Effector CD8-positive, alpha-beta T cell (primary cell): ENCODE measurements at regions not wholly inside any gene's neighbourhood (a gene's known extent, or its start where the extent isn't known, plus 50 kb on each side); places are given as distances from the start of the nearest gene placed in this dataset.
"Not testable (repeated sequence)": the region's sequence is repeated elsewhere in the genome, so short reads cannot be mapped to it uniquely, and the experiment has no call there.

Experiments used
- DNase-seq: peaks from one replicate; lab custom pipeline; 2025; lab: John Stamatoyannopoulos, UW

- not testable (repeated sequence) for DNase-seq
Observed at GRCh38 chr3:178349218-178349596, 187.0 kb upstream of the KCNMB2 start.

GRCh38 chr3:178350763-178351162, 185.5 kb upstream of the KCNMB2 start:
- no peak for DNase-seq

DNA sequence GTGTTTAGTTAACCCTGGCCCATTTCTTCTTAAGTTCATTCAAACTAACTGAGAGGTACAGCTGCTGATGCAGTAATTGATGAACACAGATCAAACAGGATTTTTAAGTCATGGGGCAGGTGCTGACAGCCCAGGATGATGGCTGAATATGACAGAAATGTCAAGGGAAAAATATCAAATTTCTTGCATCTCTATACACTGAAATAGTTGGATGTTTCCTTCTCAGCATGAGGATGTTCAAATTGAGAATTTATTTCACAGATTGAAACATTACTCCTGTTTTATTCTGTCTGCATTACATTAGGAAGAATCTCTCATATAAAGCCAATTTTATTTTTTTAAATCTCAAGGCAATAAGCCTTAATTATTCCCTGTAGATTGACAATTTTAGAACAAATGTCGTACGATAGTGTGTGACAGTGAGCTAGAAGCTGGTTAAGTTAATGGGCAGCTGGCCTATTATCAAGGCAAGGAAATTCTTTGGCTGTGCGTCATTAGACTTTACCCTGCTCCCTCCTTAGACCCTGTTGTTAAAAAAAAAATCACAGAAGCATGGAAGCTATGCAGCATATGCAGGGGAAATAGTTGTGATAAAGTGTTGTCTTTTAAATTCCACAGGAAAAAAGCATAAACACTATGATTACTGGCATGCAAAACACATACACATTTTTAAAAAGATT, 183.8 kb upstream of the KCNMB2 start:
- no peak for DNase-seq

DNA sequence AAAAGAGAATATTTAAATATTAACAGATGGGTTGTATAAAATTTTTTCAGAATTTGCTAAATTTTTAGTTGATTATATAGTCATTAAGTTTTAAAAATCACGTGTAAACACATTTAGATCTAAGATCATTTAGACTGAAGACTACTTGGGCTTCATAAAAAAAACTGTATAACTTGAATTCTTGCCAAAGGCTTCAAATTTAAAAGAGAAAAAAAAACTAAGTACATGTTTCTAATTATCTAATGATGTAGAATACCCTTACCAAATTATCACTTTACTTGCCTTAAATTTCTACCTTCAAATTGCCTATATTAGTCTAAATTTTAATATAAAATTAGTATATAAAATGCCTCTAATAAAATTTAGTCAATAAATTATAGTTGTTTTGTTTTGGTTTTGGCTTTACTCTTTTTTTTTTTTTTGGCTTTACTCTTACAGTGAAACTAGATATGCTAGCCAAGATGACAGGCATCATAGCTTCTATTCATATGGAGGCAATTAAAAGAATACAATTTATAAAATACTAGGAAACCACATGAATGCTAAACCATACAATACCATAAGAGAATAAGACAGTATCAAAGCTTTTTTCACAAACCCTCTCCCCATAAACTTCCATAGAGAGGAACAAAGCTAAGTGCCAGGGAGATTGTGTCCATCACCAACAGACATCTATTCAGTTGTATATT, 183.1 kb upstream of the KCNMB2 start:
- DNase-seq: no peak

DNA sequence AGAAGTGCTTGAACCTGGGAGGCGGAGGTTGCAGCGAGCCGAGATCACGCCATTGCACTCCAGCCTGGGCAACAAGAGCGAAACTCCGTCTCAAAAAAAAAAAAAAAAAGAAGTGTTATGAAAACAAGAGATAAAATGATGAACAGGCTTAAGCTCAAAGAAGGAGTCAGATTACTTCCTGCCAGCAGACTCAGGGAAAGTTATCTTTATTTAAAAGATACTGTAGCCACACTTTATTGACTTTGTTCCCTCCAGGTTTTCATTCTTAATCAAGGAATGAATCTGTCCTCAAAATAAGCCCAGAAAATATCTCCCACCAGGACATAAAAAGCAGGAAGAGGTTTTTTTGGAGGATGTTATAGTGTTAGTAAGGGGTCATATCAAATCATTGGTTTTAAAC, 176.5 kb upstream of the KCNMB2 start:
- no peak for DNase-seq

GRCh38 chr3:178363048-178363447, 173.2 kb upstream of the KCNMB2 start:
- not testable (repeated sequence) for DNase-seq

DNA sequence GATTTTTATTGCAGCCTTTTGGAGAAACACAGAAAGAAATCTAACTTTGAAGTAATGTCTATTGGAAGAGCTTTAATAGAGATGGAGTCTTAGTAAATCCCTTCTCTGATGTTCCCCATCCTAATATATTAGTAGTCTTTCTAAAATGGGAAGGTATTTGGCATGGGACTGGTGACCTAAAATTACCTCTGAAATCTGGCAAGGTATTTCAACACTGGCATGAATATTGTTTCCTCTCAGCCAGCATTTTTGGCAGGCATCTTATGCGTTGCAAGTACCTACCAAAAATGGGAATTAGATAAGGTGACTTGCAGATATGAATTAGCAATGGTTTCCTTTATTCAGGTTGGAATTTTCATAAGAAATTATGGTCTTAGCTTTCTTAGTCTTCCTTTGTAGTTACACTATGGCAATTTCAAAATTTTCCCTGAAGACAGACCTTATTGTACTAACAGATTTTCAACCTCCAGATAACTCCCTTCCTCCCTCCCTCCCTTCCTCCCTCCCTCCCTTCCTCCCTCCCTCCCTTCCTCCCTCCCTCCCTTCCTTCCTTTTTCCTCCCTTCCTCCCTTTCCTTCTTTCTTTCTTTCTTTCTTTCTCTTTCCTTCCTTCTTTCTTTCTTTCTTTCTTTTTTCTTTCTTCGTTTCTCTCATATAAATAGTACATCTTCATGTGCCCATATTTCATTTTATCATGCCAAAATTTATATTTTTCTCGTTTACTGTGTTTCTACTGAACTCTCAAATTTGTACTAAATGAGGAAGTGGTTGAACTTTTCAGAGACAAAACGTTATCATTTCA, 168.2 kb upstream of the KCNMB2 start:
- DNase-seq: no peak

DNA sequence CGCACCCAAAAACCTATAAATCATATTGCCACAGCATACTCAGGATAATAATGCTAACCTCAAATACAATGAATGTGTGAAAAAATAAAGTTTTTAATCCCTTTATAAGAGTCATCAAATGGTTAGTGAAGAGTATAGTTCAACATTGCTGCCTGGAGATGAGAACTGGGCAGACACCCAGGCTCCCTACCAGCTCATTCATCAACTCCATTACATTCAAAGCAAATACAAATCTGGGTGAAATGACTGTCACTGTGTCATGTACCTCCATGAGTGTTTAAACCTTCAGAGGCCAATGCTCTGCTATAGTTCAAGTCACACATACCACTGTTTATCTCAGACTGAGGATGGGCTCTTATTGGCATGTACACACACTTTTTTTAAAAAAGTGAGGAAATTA, 167.2 kb upstream of the KCNMB2 start:
- DNase-seq: no peak

DNA sequence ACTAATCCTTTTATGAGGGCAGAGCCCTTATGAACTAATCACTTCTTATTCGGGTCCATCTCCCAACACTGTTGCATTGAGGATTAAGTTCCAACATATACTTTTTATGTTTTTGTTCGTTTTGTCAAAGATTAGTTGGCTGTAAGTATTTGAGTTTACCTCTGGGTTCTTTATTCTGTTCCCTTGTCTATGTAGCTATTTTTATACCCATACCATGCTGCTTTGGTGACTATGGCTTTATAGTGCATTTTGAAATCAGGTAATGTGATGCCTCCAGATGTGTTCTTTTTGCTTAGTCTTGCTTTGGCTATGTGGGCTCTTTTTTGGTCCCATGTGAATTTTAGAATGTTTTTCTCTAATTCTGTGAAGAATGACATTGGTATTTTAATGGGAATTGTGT, 166.4 kb upstream of the KCNMB2 start:
- DNase-seq: no peak

DNA sequence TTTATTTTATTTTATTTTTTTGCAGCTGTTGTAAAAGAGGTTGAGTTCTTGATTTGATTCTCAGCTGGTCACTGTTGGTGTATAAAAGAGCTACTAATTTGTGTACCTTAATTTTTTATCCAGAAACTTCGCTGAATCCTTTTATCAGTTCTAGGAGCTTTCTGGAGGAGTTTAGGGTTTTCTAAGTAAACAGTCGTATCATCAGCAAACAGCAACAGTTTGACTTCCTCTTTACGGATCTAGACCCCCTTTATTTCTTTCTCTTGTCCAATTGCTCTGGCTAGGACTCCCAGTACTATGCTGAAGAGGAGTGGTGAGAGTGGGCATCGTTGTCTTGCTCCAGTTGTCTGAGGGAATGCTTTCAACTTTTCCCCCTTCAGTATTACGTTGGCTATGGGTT, 165.8 kb upstream of the KCNMB2 start:
- DNase-seq: no peak

DNA sequence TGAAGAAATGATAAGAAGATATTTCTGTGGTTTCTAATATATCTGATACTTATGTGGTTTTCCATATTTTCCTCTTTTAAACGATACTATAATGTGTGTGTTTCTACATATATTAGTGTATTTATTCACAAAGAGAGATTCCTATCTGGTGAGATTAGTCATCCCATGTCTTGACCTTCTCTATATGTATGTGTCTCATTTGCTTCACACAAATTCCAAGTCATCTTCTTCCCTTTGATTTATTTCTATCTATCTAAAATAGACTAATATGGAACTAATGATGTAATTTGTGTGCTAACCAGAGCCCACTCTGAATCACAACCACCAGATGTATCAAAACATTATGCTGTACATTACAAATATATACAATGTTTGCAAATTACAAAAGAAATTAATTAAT, 154.7 kb upstream of the KCNMB2 start:
- no peak for DNase-seq

DNA sequence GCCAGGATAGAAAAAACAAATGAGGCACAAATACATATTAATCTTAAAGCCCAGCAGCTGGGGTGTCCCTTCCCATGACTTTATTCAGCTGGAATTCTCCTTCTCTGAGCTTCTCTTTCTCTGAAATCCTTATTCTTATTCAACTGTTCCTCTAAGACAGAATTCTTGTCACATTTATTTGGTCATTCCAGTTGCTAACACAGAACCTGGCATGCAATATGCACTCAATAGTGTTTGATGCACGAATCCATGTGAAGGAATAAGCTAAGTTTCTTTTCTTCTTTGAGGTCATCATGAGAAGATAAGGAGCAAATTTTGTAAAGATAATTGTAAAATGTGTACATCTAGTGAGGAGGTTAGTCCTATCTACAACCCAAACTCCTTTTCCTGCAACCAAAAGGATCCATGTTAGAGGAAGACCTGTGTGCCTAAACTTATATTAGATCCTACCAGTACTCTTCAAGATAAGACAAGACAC, 154.2 kb upstream of the KCNMB2 start:
- DNase-seq: no peak

GRCh38 chr3:178382449-178383061, 153.7 kb upstream of the KCNMB2 start:
- DNase-seq: no peak

GRCh38 chr3:178384321-178385230, 151.7 kb upstream of the KCNMB2 start:
- DNase-seq: no peak

DNA sequence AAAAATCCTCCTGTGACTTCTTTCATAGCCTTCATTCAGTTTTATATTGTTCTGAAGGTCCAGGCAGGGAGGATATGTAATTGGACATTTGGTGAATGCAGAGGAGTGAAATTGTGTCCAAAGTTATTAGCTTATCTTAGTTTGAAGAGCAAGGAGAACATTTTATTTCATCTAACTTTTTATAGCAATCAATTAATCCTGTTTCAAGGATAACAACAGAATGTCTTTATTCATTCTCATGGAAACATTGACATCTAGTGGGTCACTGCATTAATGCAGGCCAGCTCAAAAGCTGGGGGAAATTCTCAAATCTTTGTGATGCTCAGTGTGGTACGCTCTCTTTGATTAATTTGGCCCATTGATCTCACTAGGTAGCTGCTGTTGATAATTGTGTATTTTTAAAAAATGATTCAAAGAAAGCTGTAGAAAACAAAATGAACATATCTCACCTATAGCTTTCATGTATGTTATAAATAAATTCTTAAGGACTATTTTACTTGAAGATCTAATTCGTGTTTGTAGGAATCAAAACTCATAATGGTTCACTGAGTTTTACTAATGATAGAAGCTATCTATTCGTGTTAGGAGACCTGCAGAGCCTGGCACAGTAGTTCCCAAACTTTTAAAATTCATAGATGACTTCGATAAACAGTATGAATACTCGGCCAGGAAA, 150.8 kb upstream of the KCNMB2 start:
- no peak for DNase-seq

GRCh38 chr3:178386401-178386800, 149.8 kb upstream of the KCNMB2 start:
- DNase-seq: no peak

DNA sequence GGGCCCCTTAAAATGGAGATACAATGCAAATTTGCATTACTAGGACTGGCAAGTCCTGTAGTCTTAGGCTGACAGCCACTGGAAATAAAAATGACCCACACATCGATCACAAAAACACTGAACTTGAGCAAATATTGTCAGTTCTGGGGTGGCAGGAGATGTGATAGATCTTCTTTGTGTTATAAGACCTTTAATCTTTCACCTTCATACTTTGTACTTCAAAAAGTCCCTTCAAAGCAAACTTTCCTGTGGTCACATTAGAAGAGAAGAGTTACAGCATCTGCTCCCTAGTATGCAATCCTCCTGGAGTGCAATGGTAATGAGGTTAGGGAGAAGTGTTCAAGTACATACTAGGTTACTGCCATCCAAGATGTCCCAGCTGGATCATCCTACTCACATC, 149.4 kb upstream of the KCNMB2 start:
- no peak for DNase-seq

DNA sequence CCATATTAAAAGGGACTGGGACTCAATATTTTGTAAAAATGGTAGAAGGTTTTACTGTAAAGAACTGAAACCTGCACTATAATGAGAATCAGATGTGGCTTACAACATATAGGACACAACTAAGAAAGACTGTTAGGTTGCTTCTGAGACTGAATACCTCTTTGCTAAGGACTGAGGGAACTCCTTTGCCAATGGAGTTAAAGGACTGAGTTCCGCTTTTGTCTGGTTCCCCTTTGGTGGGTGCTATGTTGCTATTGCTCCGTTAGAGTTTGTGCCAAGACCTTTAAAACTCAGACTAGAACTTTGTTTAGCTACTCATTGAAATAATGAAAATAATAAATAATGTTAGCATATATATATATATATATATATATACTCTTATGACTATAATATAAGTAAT, 147.8 kb upstream of the KCNMB2 start:
- DNase-seq: no peak

GRCh38 chr3:178389258-178389657, 147.0 kb upstream of the KCNMB2 start:
- DNase-seq: no peak

DNA sequence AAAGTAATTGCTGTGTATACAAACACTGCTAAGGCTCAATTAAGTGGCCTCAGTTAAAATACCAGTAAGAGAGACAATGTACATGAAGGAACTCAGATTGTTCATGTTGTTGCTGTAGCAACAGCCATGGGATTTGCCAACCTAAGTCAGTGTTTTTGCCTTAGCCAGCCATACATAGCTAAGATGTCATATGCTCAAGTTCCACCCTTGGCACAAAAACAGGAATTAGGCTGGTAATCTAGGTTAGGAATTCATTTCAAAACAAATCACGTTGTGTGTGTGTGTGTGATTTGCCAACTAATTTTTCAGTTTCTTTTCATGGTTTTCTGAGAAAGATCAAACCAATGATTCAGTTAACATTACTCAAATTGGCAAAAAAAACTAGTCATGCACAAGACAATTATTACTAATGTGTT, 143.7 kb upstream of the KCNMB2 start:
- DNase-seq: no peak

- no peak for DNase-seq
Observed at GRCh38 chr3:178393146-178393545, 143.1 kb upstream of the KCNMB2 start.
